ENCODE measurements at regions not wholly inside any gene's neighbourhood (a gene's known extent, or its start where the extent isn't known, plus 50 kb on each side); places are given as distances from the start of the nearest gene placed in this dataset.

DNA sequence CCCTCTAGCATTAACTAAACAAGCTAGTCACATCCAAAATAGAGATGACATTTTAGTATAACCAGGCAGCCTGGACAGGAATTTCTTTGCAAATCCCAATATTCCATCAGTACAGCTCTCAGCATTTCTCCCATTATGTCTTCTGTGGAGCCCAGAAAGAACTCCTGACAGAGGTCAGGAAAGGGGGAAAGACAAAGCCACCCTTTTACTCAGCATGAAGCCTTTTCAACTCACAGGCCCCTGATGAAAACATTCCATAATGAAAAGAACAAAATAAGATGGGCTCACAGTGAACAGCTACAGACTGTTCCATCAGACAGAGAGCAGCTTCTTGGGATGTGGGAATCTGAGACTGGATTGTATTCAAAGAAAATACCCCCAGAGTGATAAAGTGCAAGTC is 80.6 kb downstream of the TEX35 start:
- TF ChIP-seq, protein P1, sequence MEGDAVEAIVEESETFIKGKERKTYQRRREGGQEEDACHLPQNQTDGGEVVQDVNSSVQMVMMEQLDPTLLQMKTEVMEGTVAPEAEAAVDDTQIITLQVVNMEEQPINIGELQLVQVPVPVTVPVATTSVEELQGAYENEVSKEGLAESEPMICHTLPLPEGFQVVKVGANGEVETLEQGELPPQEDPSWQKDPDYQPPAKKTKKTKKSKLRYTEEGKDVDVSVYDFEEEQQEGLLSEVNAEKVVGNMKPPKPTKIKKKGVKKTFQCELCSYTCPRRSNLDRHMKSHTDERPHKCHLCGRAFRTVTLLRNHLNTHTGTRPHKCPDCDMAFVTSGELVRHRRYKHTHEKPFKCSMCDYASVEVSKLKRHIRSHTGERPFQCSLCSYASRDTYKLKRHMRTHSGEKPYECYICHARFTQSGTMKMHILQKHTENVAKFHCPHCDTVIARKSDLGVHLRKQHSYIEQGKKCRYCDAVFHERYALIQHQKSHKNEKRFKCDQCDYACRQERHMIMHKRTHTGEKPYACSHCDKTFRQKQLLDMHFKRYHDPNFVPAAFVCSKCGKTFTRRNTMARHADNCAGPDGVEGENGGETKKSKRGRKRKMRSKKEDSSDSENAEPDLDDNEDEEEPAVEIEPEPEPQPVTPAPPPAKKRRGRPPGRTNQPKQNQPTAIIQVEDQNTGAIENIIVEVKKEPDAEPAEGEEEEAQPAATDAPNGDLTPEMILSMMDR (IDR thresholded peaks at IDR 0.05), result no peak
- no peak for TF ChIP-seq POLR2A (IDR thresholded peaks at IDR 0.05)
- no peak for TF ChIP-seq EP300 (IDR thresholded peaks at IDR 0.05; ENCODE audit: low read depth)
- TF ChIP-seq POLR2AphosphoS5 (IDR thresholded peaks at IDR 0.05), result no peak
